Keratinocyte (primary cell): ENCODE measurements at regions not wholly inside any gene's neighbourhood (a gene's known extent, or its start where the extent isn't known, plus 50 kb on each side); places are given as distances from the start of the nearest gene placed in this dataset.

Source experiments
- DNase-seq: peaks from one replicate; pipeline ENCODE4 v3.0.0-alpha.2; 2011; ENCODE audit warnings: low read depth, missing footprints, low spot score
- FAIRE-seq: peaks from 2 replicates; lab custom pipeline; 2011; peaks lifted over from hg19 to GRCh38; lab: Jason Lieb, UNC
- H2AFZ ChIP-seq: 2 replicates; pipeline ENCODE4 v1.6.0; 2012; ENCODE audit warnings: low read length, control low read depth, inconsistent platforms; ENCODE audit not compliant: control insufficient read depth
- H3K27ac ChIP-seq: 2 replicates; pipeline ENCODE4 v1.5.1; 2011; ENCODE audit warnings: low read length; ENCODE audit not compliant: control insufficient read depth, insufficient read depth
- H3K27me3 ChIP-seq: 3 replicates; pipeline ENCODE4 v1.6.0; 2011; ENCODE audit warnings: low read length; ENCODE audit not compliant: control insufficient read depth, insufficient read depth; ENCODE audit errors: extremely low read depth
- H3K36me3 ChIP-seq, 2 experiments: 2 replicates in 1 of 2; 3 replicates in 1 of 2; pipeline ENCODE4 v1.5.1; 2011; ENCODE audit warnings: low read length in 2 of 2, mild to moderate bottlenecking in 1 of 2; ENCODE audit not compliant: control insufficient read depth in 2 of 2, insufficient read depth in 2 of 2; ENCODE audit errors: extremely low read depth in 1 of 2
- H3K4me1 ChIP-seq: 3 replicates; pipeline ENCODE4 v1.5.1; 2011; ENCODE audit warnings: low read length; ENCODE audit not compliant: control insufficient read depth, insufficient read depth; ENCODE audit errors: extremely low read depth
- H3K4me2 ChIP-seq: 3 replicates; pipeline ENCODE4 v1.6.0; 2011; ENCODE audit warnings: low read depth, low read length; ENCODE audit not compliant: control insufficient read depth, insufficient read depth; ENCODE audit errors: extremely low read depth
- H3K4me3 ChIP-seq, 3 experiments: fragments of 200-600 bp in 1 of 3; sonication (generic) in 1 of 3; 2 replicates in 2 of 3; 3 replicates in 1 of 3; pipeline ENCODE4 v1.5.1; 2011 to 2016; ENCODE audit warnings: low read length in 3 of 3, mild to moderate bottlenecking in 3 of 3, control low read depth in 2 of 3, inconsistent platforms in 1 of 3, low read depth in 1 of 3, mixed read lengths in 1 of 3, mixed run types in 1 of 3, moderate library complexity in 1 of 3; ENCODE audit not compliant: control insufficient read depth in 2 of 3, insufficient read depth in 2 of 3; ENCODE audit errors: extremely low read depth in 1 of 3
- H3K79me2 ChIP-seq: 2 replicates; pipeline ENCODE4 v1.6.0; 2012; ENCODE audit warnings: low read length; ENCODE audit not compliant: control insufficient read depth, insufficient read depth
- H3K9ac ChIP-seq: 3 replicates; pipeline ENCODE4 v1.6.0; 2011; ENCODE audit warnings: low read length; ENCODE audit not compliant: control insufficient read depth, insufficient read depth; ENCODE audit errors: extremely low read depth
- H3K9me1 ChIP-seq: 3 replicates; pipeline ENCODE4 v1.6.0; 2011; ENCODE audit warnings: low read length; ENCODE audit not compliant: control insufficient read depth, insufficient read depth; ENCODE audit errors: extremely low read depth
- H3K9me3 ChIP-seq: 2 replicates; pipeline ENCODE4 v1.5.1; 2012; ENCODE audit warnings: low read depth, low read length; ENCODE audit not compliant: control insufficient read depth
- H4K20me1 ChIP-seq: 3 replicates; pipeline ENCODE4 v1.6.0; 2011; ENCODE audit warnings: low read length; ENCODE audit not compliant: control insufficient read depth, insufficient read depth; ENCODE audit errors: extremely low read depth
- CTCF ChIP-seq, 3 experiments: IDR thresholded peaks in 1 of 3; conservative IDR thresholded peaks in 1 of 3; optimal IDR thresholded peaks in 1 of 3; 2 replicates in 2 of 3; 3 replicates in 1 of 3; pipeline versions ENCODE3 to v1.5.1; 2011; ENCODE audit warnings: low read length in 3 of 3, mild to moderate bottlenecking in 3 of 3, moderate library complexity in 2 of 3, control low read depth in 1 of 3, inconsistent platforms in 1 of 3; ENCODE audit not compliant: insufficient read depth in 2 of 3; ENCODE audit errors: extremely low read depth in 1 of 3
- EZH2 ChIP-seq: IDR thresholded peaks from one replicate; pipeline ENCODE4 v1.6.1; 2012; ENCODE audit warnings: inconsistent platforms, mild to moderate bottlenecking, low read length, moderate library complexity
- dilution Hi-C: fragments of 300-500 bp; cut with MboI; formaldehyde crosslinking; loops from one replicate; pipeline ENCODE4 v1.7.0; 2020; ENCODE audit warnings: low sequenced_read_pairs; ENCODE audit not compliant: extremely low pct_ligation_motif_present

GRCh38 chr18:76579301-76579695 lies 84.3 kb upstream of the ZNF516 start:
- Histone ChIP-seq H3K9me3 (no peaks in the 10 kb centered on the region), H3K27ac (no peak overlapping the region), H3K9me1 (no peaks in the 10 kb centered on the region), H3K4me1 (no peaks in the 10 kb centered on the region), H3K79me2 (no peaks in the 10 kb centered on the region), H2AFZ (no peak overlapping the region), H3K9ac (no peak overlapping the region), H3K27me3 (no peaks in the 10 kb centered on the region), H3K4me3 (no peak overlapping the region), H4K20me1 (no peaks in the 10 kb centered on the region), H3K36me3 (no peaks in the 10 kb centered on the region), H3K4me2 (no peak overlapping the region)
- TF ChIP-seq EZH2, result no peak
- no peak for TF ChIP-seq CTCF (optimal IDR thresholded peaks at IDR 0.05 in 1 of 3, IDR thresholded peaks at IDR 0.05 in 1 of 3, conservative IDR thresholded peaks at IDR 0.05 in 1 of 3; ENCODE audit: extremely low read depth in 1 of 3, insufficient read depth in 2 of 3, low read length in 3 of 3)
- dilution Hi-C loops, result no loop called here
- FAIRE-seq (no peak), DNase-seq (no peak)

- Histone ChIP-seq H3K27ac (no peak overlapping the region), H3K4me2 (no peak overlapping the region), H3K79me2 (no peaks in the 10 kb centered on the region), H3K36me3 (no peaks in the 10 kb centered on the region), H3K4me1 (peaks cover 6% of the 10 kb centered on the region), H3K9me1 (no peaks in the 10 kb centered on the region), H3K4me3 (no peak overlapping the region), H2AFZ (no peak overlapping the region), H3K27me3 (no peaks in the 10 kb centered on the region), H3K9me3 (no peaks in the 10 kb centered on the region), H3K9ac (no peak overlapping the region), H4K20me1 (no peaks in the 10 kb centered on the region)
- FAIRE-seq (no peak), DNase-seq (no peak)
- TF ChIP-seq EZH2, result no peak
- no peak for TF ChIP-seq CTCF (optimal IDR thresholded peaks at IDR 0.05 in 1 of 3, IDR thresholded peaks at IDR 0.05 in 1 of 3, conservative IDR thresholded peaks at IDR 0.05 in 1 of 3; ENCODE audit: extremely low read depth in 1 of 3, insufficient read depth in 2 of 3, low read length in 3 of 3)
- dilution Hi-C loops, result no loop called here
Measured at GRCh38 chr18:76578571-76579300, 83.7 kb upstream of the ZNF516 start.
